ENCODE measurements at regions not wholly inside any gene's neighbourhood (a gene's known extent, or its start where the extent isn't known, plus 50 kb on each side); places are given as distances from the start of the nearest gene placed in this dataset.

DNA sequence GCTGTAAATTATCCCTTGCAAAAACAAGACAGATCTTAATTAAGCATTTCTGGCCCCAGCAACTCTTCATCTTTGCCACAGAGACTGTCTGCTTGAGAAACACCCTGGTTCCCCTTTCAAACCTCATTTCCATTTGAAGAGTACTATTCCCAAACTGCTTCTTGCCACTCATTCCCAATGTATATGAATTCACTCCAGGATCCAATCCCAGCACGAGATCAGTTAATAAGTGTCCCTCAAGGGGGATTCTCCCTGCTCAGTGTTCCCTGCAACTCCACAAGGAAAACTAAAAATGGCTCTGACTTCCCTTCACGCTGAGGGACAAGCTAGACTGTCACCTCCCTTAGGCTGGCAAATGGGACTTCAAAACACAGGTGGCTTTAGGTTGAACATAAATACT is 173.2 kb downstream of the SIPA1L2 start:
- no peak overlapping the region for H2AFZ ChIP-seq (ENCODE audit: low read depth, low read length)
- H3K4me3 ChIP-seq: no peak overlapping the region
- no peak overlapping the region for H3K9ac ChIP-seq (ENCODE audit: insufficient read depth in 1 of 2, low read depth in 2 of 2, low read length in 2 of 2)
- ChIA-PET CTCF (ENCODE audit: low intra/inter-chr PET ratio) (no interaction called here), POLR2A (no interaction called here)
- H3K9me3 ChIP-seq (replicated peaks; ENCODE audit: control insufficient read depth, insufficient read depth, low read depth, low read length): no peaks in the 10 kb centered on the region
- FAIRE-seq: no peak
- no peaks in the 10 kb centered on the region for H3K27me3 ChIP-seq (ENCODE audit: control insufficient read depth in 2 of 2, insufficient read depth in 2 of 2, low read length in 2 of 2)
- H3K79me2 ChIP-seq (ENCODE audit: control insufficient read depth, insufficient read depth, low read length): no peaks in the 10 kb centered on the region
- no peak overlapping the region for H3K27ac ChIP-seq (ENCODE audit: extremely low read depth, low read depth, low read length)
- H3K4me2 ChIP-seq (ENCODE audit: insufficient read depth, low read length): no peak overlapping the region
- intact Hi-C loops (cut with micrococcal nuclease) (no loop called here), in situ Hi-C loops (cut with MboI) (no loop called here)
- no peaks in the 10 kb centered on the region for H3K9me1 ChIP-seq (ENCODE audit: control insufficient read depth, insufficient read depth, low read length)
- BruUV-seq (replicated peaks): no TSS peak
- TF ChIP-seq FOS (IDR thresholded peaks at IDR 0.05; ENCODE audit: extremely low read depth, insufficient read length): no peak
- TF ChIP-seq, protein P1, sequence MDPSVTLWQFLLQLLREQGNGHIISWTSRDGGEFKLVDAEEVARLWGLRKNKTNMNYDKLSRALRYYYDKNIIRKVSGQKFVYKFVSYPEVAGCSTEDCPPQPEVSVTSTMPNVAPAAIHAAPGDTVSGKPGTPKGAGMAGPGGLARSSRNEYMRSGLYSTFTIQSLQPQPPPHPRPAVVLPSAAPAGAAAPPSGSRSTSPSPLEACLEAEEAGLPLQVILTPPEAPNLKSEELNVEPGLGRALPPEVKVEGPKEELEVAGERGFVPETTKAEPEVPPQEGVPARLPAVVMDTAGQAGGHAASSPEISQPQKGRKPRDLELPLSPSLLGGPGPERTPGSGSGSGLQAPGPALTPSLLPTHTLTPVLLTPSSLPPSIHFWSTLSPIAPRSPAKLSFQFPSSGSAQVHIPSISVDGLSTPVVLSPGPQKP (CRISPR knock-in tag; IDR thresholded peaks at IDR 0.05): no peak
- no peak for TF ChIP-seq NCOA2 (IDR thresholded peaks at IDR 0.05; ENCODE audit: partially characterized antibody in 2 of 2)
- TF ChIP-seq CBX8 (IDR thresholded peaks at IDR 0.05; ENCODE audit: borderline replicate concordance, extremely low read depth, low read depth, low read length, poor library complexity, severe bottlenecking): no peak
- TF ChIP-seq, protein P2, sequence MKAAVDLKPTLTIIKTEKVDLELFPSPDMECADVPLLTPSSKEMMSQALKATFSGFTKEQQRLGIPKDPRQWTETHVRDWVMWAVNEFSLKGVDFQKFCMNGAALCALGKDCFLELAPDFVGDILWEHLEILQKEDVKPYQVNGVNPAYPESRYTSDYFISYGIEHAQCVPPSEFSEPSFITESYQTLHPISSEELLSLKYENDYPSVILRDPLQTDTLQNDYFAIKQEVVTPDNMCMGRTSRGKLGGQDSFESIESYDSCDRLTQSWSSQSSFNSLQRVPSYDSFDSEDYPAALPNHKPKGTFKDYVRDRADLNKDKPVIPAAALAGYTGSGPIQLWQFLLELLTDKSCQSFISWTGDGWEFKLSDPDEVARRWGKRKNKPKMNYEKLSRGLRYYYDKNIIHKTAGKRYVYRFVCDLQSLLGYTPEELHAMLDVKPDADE (conservative IDR thresholded peaks at IDR 0.05; ENCODE audit: control insufficient read depth, low read depth, low read length): no peak
- no peaks in the 10 kb centered on the region for H3K36me3 ChIP-seq (ENCODE audit: control insufficient read depth, insufficient read depth, low read length)
- H3K4me1 ChIP-seq (replicated peaks in 1 of 2; ENCODE audit: control insufficient read depth in 2 of 2, insufficient read depth in 2 of 2, low read length in 2 of 2): no peaks in the 10 kb centered on the region
- WGBS (ENCODE audit: insufficient coverage, low coverage, missing lambda C conversion rate): 2% methylated on average over 2 of the region's 2 CpGs
- DNase-seq (ENCODE audit: extremely low read depth in 1 of 4, low spot score in 3 of 4): no peak
- ATAC-seq: no peak
- H4K20me1 ChIP-seq (replicated peaks; ENCODE audit: control insufficient read depth, insufficient read depth, low read length): no peaks in the 10 kb centered on the region

Measured in K562 (cell line).